GM12878 (cell line): ENCODE measurements at regions not wholly inside any gene's neighbourhood (a gene's known extent, or its start where the extent isn't known, plus 50 kb on each side); places are given as distances from the start of the nearest gene placed in this dataset.

ENCODE experiments used
- ATAC-seq: fragments of 200-7000 bp; cut with Tn5 transposase; 3 replicates; pipeline ENCODE4 v1.9.1; 2020; ENCODE audit warnings: mild to moderate bottlenecking, moderate library complexity
- BruUV-seq: library from RNA; stranded (reverse); fragments of 400-500 nt; replicated peaks from 2 replicates; lab custom pipeline; 2021; lab: Mats Ljungman, UMichigan
- CTCF ChIA-PET: fragments of 300-600 bp; sonication (Branson Sonifier 250); formaldehyde crosslinking; extraction: SDS; loops from one replicate; lab custom pipeline; 2021; ENCODE audit warnings: inconsistent platforms; lab: Yijun Ruan, JAX
- POLR2A ChIA-PET: fragments of 350-600 bp; formaldehyde crosslinking; extraction: SDS; loops from one replicate; lab custom pipeline; 2021; ENCODE audit warnings: inconsistent platforms; lab: Charles Lee
- RAD21 ChIA-PET: fragments of 300-600 bp; sonication (Branson Sonifier 250); formaldehyde crosslinking; loops from one replicate; lab custom pipeline; 2023; ENCODE audit warnings: antibody characterized with exemption; ENCODE audit not compliant: unreplicated experiment; lab: Charles Lee
- SMC1A ChIA-PET: fragments of 300-600 bp; sonication (Branson Sonifier 250); formaldehyde crosslinking; loops from one replicate; lab custom pipeline; 2023; ENCODE audit not compliant: unreplicated experiment, uncharacterized antibody; lab: Charles Lee
- DNase-seq: peaks from one replicate; pipeline ENCODE4 v3.0.0-alpha.2; 2011; ENCODE audit warnings: low read depth, low spot score
- FAIRE-seq: peaks from 3 replicates; lab custom pipeline; 2011; peaks lifted over from hg19 to GRCh38; lab: Jason Lieb, UNC
- H2AFZ ChIP-seq: 2 replicates; pipeline ENCODE4 v1.6.0; 2011; ENCODE audit warnings: low read depth, low read length, control low read depth; ENCODE audit not compliant: control insufficient read depth
- H3K27ac ChIP-seq: 2 replicates; pipeline ENCODE4 v1.5.1; 2011; ENCODE audit warnings: control low read depth; ENCODE audit not compliant: control insufficient read depth, insufficient read depth
- H3K27me3 ChIP-seq, 2 experiments: replicated peaks in 1 of 2; 2 replicates each; pipeline versions ENCODE4 v1.6.0 to v1.6.1; 2011; ENCODE audit warnings: low read length in 1 of 2; ENCODE audit not compliant: control insufficient read depth in 2 of 2, insufficient read depth in 2 of 2
- H3K36me3 ChIP-seq, 2 experiments: 2 replicates each; pipeline ENCODE4 v1.5.1; 2011; ENCODE audit warnings: low read length in 1 of 2; ENCODE audit not compliant: control insufficient read depth in 2 of 2, insufficient read depth in 2 of 2
- H3K4me1 ChIP-seq: 2 replicates; pipeline ENCODE4 v1.6.1; 2011; ENCODE audit warnings: mild to moderate bottlenecking, low read length, moderate library complexity, mixed read lengths; ENCODE audit not compliant: control insufficient read depth, insufficient read depth
- H3K4me2 ChIP-seq: 2 replicates; pipeline ENCODE4 v1.6.0; 2011; ENCODE audit warnings: control low read depth; ENCODE audit not compliant: control insufficient read depth, insufficient read depth
- H3K4me3 ChIP-seq: fragments of 200-600 bp; sonication (generic); 2 replicates; pipeline ENCODE4 v1.5.1; 2016
- H3K79me2 ChIP-seq: 2 replicates; pipeline ENCODE4 v1.6.0; 2011; ENCODE audit warnings: low read length; ENCODE audit not compliant: control insufficient read depth, insufficient read depth
- H3K9ac ChIP-seq: 2 replicates; pipeline ENCODE4 v1.8.0; 2011; ENCODE audit warnings: low read length, control low read depth, mixed read lengths; ENCODE audit not compliant: control insufficient read depth, insufficient read depth
- H3K9me3 ChIP-seq: replicated peaks from 3 replicates; pipeline ENCODE4 v1.5.1; 2011; ENCODE audit warnings: mild to moderate bottlenecking, low read length; ENCODE audit not compliant: control insufficient read depth, insufficient read depth
- H4K20me1 ChIP-seq: 2 replicates; pipeline ENCODE4 v1.6.0; 2011; ENCODE audit not compliant: control insufficient read depth, insufficient read depth
- BHLHE40 ChIP-seq, 2 experiments: fragments of 450-650 bp in 1 of 2; IDR thresholded peaks; 2 replicates each; pipeline ENCODE4 v1.6.1; 2011 to 2017; ENCODE audit warnings: low read depth in 2 of 2, borderline replicate concordance in 1 of 2, improper control_type of control experiment in 1 of 2, low read length in 1 of 2, mild to moderate bottlenecking in 1 of 2
- GATAD2B ChIP-seq: fragments of 450-650 bp; conservative IDR thresholded peaks from 2 replicates; pipeline ENCODE4 v1.6.1; 2017; ENCODE audit warnings: low read depth, mild to moderate bottlenecking, moderate library complexity
- HDAC2 ChIP-seq: fragments of 200-600 bp; sonication (generic); IDR thresholded peaks from 2 replicates; pipeline ENCODE4 v1.6.1; 2017
- WGBS: methylation state at CpG from one replicate; pipeline ENCODE4 v1.1.6; 2016; ENCODE audit warnings: low lambda C conversion rate; ENCODE audit not compliant: insufficient replicate concordance, insufficient coverage; ENCODE audit errors: missing lambda C conversion rate; 5-methylcytosine and 5-hydroxymethylcytosine counted together
- in situ Hi-C: fragments of 300-500 bp; cut with MboI; formaldehyde crosslinking; loops from 9 replicates; pipeline ENCODE4 v1.14.3; 2018; ENCODE audit warnings: mixed read lengths
- intact Hi-C: fragments of 100-400 bp; cut with micrococcal nuclease; formaldehyde crosslinking; loops from one replicate; pipeline ENCODE4 v1.14.2; 2022; ENCODE audit not compliant: unreplicated experiment
- TF ChIP-seq, protein P1 (sequence below): fragments of 450-650 bp; IDR thresholded peaks from 2 replicates; pipeline ENCODE4 v1.6.1; 2017; ENCODE audit warnings: mild to moderate bottlenecking
- TF ChIP-seq, protein P2 (sequence below): IDR thresholded peaks from 2 replicates; pipeline ENCODE4 v1.6.1; 2011; ENCODE audit warnings: low read depth, mild to moderate bottlenecking, low read length, moderate library complexity, borderline replicate concordance; ENCODE audit errors: extremely low read depth

DNA sequence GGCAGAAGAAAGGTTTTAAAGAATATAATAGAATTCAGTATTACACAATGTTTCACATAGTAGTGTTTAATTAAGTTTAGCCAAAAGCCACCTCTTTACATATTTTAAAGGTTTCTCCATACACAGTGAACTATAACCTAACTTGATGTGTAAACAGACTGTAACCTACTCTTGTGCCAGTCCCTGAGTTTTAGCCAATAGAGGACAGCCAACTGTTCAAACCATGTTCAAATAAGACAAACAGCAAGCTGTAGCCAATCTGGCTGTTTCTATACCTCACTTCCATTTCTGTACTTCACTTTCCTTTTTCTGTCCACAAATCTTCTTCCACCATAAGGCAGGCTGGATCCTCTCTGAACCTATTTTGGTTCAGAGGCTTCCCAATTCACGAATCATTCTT, 65.2 kb downstream of the TEX13C start (continued):
- TF ChIP-seq HDAC2: no peak

DNA sequence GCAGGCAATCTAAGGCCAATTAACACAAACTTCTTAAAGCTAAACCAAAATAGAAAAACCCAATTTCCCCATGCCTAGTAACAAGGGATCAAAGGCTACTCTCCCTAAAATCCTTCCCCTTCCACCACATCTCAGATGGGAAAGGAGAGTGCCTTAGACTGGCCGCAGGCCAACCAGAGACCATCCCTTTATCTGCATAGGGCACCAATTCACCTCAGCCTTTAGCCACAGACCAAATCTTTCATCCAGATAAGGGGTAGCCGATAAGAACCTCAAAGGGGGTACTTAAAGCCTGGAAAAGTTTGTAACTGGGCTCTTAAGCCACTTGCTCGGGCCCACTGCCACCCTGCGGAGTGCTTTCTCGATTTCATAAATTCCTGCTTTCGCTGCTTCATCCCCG, 68.3 kb downstream of the TEX13C start:
- ATAC-seq (no peak), DNase-seq (no peak), FAIRE-seq (no peak)
- no peaks in the 10 kb centered on the region for H3K79me2 ChIP-seq
- ChIA-PET RAD21 (no interaction called here), POLR2A (interaction anchor here (0.7 kb wide), 1 partner anchor 8 kb away, joined by 3 read pairs; no protein-coding TSS in a partner anchor), CTCF (no interaction called here), SMC1A (no interaction called here)
- no peaks in the 10 kb centered on the region for H4K20me1 ChIP-seq
- no peak overlapping the region for H3K27ac ChIP-seq
- no peaks in the 10 kb centered on the region for H3K9me3 ChIP-seq
- no TSS peak for BruUV-seq
- intact Hi-C loops: no loop called here
- H3K4me2 ChIP-seq: no peak overlapping the region
- no peak overlapping the region for H3K4me3 ChIP-seq
- no peaks in the 10 kb centered on the region for H3K27me3 ChIP-seq
- in situ Hi-C loops: no loop called here
- WGBS: 46% methylated on average over 7 of the region's 7 CpGs
- no peaks in the 10 kb centered on the region for H3K36me3 ChIP-seq
- no peak overlapping the region for H3K9ac ChIP-seq
- no peak overlapping the region for H2AFZ ChIP-seq
- TF ChIP-seq, protein P1, sequence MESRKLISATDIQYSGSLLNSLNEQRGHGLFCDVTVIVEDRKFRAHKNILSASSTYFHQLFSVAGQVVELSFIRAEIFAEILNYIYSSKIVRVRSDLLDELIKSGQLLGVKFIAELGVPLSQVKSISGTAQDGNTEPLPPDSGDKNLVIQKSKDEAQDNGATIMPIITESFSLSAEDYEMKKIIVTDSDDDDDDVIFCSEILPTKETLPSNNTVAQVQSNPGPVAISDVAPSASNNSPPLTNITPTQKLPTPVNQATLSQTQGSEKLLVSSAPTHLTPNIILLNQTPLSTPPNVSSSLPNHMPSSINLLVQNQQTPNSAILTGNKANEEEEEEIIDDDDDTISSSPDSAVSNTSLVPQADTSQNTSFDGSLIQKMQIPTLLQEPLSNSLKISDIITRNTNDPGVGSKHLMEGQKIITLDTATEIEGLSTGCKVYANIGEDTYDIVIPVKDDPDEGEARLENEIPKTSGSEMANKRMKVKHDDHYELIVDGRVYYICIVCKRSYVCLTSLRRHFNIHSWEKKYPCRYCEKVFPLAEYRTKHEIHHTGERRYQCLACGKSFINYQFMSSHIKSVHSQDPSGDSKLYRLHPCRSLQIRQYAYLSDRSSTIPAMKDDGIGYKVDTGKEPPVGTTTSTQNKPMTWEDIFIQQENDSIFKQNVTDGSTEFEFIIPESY: no peak
- no peak for TF ChIP-seq GATAD2B
- no peak for TF ChIP-seq BHLHE40 (IDR thresholded peaks at IDR 0.05; ENCODE audit: borderline replicate concordance in 1 of 2, low read depth in 2 of 2, low read length in 1 of 2)
- TF ChIP-seq, protein P2, sequence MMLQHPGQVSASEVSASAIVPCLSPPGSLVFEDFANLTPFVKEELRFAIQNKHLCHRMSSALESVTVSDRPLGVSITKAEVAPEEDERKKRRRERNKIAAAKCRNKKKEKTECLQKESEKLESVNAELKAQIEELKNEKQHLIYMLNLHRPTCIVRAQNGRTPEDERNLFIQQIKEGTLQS: no peak
- H3K4me1 ChIP-seq: no peaks in the 10 kb centered on the region
